ENCODE measurements at regions not wholly inside any gene's neighbourhood (a gene's known extent, or its start where the extent isn't known, plus 50 kb on each side); places are given as distances from the start of the nearest gene placed in this dataset.
A peak's percentile ranks its signal among the peaks of the same experiment; 100 is the strongest.

- no peak for DNase-seq
These were observed 115.8 kb upstream of the IQCM start for GRCh38 chr4:149931431-149931830.

GRCh38 chr4:149932188-149932587, 116.5 kb upstream of the IQCM start:
- DNase-seq = no peak

DNA sequence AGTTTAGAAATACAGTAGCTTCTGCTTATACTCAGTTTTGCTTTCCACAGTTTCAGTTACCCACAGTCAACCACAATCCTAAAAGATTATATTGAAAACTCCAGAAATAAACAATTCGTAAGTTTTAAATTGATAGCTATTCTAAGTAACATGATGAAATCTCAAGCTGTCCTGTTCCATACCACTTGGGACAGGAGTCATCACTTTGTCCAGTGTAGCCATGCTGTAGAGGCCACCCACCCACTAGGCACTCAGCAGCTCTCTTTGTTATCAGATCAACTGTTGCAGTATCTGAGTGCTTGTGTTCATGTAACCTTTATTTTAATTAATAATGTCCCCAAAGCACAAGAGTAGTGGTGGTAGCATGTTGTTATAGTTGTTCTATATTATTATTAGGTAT, 117.5 kb upstream of the IQCM start:
- DNase-seq = no peak

DNA sequence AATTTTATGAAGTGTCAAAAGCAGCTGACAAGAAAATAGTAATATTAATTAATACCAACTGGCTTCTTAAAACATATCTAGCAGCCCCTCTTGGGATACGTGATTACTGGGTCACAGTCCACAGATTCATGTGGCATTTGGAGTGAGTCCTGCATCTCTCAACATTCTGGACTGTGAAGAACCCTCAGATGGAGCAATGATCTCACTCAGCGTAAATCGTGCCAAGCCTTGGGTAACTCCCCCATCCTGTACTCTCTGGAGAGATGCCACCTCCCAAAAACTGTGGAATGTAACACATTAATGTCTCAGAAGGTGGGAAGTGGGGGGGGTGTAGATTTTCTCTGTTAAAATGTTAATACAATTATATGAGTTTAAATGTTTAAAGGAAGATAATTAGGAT, 118.2 kb upstream of the IQCM start:
- no peak for DNase-seq

GRCh38 chr4:149949381-149949780, 128.9 kb upstream of the DCLK2 start:
- no peak for DNase-seq

DNA sequence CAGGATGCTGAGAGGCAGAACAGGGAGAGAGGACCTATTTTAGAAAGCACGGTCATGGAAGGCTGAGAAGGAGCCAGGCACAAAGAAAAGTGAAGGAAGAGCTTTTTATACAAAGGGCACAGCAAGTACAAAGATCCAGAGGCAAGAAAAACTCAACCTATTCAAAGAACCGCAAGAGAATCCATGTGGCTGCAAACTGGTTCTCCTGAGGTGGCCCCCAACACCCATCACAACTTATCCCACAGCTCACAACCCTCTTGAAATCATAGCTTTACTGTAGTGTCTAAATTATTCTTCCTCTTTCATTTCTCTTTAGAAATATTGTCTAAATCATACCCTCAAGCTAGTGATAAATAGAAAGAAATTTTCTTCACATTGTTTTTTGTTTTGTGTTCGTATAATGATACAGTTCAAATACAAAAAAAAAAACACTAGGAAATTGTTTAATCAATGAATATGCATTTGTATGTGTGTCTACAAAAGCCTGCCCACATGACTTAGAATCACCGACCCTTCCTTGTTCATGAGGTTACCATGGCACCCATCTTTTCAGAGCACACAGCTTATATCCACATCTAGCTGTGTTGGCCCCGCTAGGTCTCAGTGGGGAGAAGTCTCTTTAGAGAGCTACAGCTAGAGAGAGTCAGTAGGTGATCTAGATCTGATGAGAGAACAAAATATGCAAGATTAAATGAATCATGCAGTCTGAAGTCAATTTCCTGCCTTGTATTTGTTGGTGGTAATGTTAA, 126.9 kb upstream of the DCLK2 start:
- DNase-seq = no peak

DNA sequence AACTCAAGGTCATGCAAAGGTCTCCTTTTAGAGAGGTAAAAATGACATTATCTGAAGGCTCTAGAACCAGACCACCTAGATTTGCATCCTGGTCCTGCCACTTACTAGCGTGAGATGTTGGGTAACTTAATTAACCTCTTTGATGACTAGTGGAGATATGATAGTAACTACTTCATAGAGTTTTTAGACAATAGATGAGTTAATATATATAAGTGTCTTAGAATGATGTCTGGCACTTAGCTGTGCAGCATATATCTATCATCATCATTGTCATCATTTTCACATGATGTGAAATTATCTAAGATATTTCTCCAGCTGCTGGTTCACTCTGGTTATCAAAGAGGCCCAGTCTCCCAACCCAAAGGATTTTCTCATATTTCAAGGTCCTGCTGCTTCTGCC, 126.1 kb upstream of the DCLK2 start:
- no peak for DNase-seq

GRCh38 chr4:149952716-149953115, 125.5 kb upstream of the DCLK2 start:
- no peak for DNase-seq

- DNase-seq = no peak
These were observed 122.4 kb upstream of the DCLK2 start for GRCh38 chr4:149955780-149956390.

GRCh38 chr4:149956678-149957077, 121.6 kb upstream of the DCLK2 start:
- no peak for DNase-seq

DNA sequence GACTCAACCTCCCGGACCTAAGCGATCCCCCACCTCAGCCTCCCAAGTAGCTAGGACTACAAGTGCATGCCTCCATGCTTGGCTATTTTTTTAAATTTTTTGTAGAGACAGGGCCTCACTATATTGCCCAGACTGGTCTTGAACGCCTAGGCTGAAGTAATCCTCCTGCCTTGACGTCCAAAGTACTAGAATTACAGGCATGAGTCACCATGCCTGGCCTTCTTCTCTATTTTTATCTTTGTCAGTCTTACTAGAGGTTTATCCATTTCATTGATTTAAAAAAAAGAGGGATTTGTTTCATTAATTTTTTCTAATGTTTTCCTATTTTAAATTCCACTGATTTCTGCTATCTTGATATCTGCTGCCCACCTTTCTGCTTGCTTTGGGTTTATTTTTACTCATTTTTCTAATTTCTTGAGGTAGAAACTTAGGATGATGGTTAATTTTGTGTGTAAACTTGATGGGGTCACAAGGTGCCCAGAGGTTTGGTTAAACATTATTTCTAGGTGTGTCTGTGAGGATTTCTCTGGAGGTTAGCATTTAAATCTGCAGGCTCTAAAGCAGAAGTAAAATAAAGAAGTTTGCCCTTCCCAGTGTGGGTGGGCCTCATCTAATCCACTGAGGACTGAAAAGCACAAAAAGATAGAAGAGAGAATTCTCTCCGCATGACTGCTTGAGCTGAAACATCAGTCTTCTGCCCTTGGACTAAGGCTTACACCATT, 116.2 kb upstream of the DCLK2 start:
- DNase-seq = no peak

GRCh38 chr4:149964001-149964796, 114.0 kb upstream of the DCLK2 start:
- no peak for DNase-seq

DNA sequence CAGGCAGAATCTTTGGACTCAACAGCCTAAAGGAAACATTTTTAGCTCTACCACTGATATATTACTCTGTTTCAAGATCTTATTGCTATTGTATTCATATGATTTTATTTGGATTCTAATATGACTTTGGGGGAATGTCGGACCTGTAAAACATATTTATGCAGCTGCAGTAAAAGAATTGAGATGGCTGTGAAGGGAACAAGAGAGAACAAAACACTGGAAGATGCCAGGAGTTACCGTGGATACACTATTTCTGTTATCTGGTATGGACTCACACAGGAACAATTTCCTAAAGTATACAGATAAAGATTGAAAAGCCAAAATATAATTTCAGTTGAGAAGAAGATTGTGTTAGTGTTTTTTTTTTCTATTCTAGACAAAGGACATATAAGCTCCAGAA, 113.0 kb upstream of the DCLK2 start:
- DNase-seq = no peak

- DNase-seq = no peak
These were observed 105.8 kb upstream of the DCLK2 start for GRCh38 chr4:149972407-149972806.

GRCh38 chr4:149973181-149973580, 105.1 kb upstream of the DCLK2 start:
- no peak for DNase-seq

DNA sequence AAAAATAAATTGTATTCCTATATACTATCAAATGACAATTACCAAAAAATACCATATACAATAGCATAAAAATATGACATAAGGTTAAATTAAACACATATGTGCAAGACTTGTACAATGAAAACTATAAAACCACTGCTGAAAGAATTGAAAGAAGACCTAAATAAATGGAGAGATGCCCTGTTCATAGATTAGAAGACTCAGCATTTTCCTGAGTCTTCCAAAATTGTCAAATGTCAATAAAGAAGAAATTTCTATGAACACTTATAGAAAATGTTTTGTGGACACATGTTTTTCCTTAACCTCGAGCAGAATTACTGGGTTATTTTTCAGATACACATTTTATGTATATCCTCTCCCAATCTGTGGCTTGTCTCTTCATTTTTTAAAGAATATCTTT, 103.1 kb upstream of the DCLK2 start:
- DNase-seq = no peak

- no peak for DNase-seq
These were observed 98.0 kb upstream of the DCLK2 start for GRCh38 chr4:149980121-149980682.

- DNase-seq = peak; percentile 12
These were observed 97.3 kb upstream of the DCLK2 start for GRCh38 chr4:149980941-149981340.

DNA sequence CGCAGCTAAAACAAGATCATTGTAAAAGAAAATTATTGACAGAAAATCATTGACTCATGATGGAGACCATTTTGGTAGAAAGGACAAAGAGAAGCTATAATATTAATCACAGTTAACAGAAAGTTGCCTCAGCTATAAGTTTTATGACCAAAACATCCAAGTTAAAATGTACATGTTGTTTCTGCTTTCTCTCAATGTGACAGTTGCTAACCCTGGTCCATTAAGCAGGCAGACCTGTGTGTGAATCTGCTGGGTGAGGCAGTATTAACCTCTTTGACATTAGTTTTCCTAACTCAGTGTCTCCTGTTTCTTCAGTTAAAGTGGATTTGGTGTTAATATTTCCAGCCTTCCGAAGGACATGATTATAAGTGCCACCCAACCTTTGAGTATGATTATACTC, 94.8 kb upstream of the DCLK2 start:
- DNase-seq = no peak

DNA sequence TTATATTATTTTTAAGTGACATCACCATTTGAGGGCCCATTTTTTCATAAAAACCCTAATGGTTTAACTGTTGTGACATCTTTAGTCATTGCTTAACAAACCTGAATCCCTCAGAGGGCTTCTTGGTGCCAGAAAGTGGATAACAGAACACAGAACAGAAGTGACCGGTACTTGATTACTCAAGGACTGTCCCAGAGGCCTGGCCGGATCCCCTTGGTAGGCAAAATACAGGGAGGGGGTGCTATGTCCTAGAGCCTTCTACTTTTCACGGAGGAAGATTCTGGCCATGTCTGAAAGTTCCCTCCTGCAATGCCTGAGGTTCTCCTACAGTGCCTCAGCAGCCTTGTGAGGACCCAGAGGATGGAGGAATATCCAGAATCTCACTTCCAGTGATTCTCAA, 94.3 kb upstream of the DCLK2 start:
- no peak for DNase-seq

- no peak for DNase-seq
These were observed 92.3 kb upstream of the DCLK2 start for GRCh38 chr4:149985981-149986380.

DNA sequence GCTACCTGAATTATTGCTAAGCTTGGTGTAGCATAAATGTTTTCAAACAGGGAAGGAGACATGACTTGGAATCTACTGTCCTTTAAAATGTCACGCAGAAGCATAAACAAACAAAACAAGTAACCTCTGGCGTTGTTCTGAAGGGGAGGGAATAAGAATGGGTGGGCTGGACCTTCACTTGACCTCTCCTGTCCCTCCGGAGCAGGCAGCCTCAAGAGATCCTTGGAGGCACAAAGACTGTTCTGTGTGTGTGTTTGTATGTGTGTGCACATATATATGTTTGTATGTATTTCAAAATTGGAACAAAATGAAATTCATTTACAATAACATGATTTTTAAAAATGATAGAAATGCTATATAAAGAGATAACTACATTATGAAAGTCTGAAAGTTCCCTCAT, 91.3 kb upstream of the DCLK2 start:
- DNase-seq = no peak

Measured in activated effector memory CD4-positive, alpha-beta T cell treated with Interleukin-2 at 50 U/mL for 16 hours (primary cell).